Stimulated activated CD4-positive, alpha-beta T cell treated with anti-CD3 and anti-CD28 coated beads, Interleukin-15, amount 100 ng/mL, for 24 hours (primary cell): ENCODE measurements at regions not wholly inside any gene's neighbourhood (a gene's known extent, or its start where the extent isn't known, plus 50 kb on each side); places are given as distances from the start of the nearest gene placed in this dataset.

Experiments used
- DNase-seq: peaks from one replicate; pipeline ENCODE4 v3.0.0-alpha.2; 2020

- DNase-seq, result no peak
Observed at GRCh38 chr20:24165301-24166122, 176.9 kb upstream of the GGTLC1 start.

GRCh38 chr20:24164360-24164759 is 175.8 kb upstream of the GGTLC1 start:
- peak; percentile 44 for DNase-seq

GRCh38 chr20:24163506-24163905 is 174.9 kb upstream of the GGTLC1 start:
- DNase-seq, result no peak

DNA sequence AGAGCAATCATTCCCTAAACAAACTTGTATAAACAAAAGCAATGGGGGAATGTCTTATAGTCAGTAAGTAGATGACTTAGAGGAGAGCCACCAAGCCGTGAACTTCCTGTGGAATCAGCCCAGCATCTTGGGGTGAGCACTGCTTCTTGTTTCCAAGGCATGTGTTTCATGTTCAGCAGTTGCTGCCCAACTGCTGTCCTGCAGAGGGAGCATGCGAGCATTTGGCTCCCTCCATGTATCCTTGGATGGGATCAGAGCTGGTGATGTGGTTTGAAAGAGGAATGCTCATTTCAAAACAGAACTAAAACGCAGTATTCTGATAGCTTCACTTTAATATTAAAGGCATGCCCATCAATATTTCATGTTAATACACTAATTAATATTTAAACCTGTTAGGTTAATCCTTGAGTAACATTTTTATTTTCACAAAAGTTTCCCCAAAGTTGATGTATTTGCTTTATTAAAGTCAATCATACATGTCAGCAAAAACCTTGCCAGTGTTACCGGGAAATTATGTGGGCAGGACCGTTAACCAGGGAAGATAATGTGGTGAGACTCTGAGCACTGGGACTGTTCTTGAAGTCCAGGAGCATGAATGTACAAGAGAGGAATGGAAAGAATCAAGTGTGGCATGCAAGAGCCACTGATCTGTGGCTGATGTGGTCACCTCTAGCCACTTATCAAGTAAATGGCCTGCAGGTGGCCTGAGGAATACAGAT is 172.1 kb upstream of the GGTLC1 start:
- peak; percentile 31 for DNase-seq

DNA sequence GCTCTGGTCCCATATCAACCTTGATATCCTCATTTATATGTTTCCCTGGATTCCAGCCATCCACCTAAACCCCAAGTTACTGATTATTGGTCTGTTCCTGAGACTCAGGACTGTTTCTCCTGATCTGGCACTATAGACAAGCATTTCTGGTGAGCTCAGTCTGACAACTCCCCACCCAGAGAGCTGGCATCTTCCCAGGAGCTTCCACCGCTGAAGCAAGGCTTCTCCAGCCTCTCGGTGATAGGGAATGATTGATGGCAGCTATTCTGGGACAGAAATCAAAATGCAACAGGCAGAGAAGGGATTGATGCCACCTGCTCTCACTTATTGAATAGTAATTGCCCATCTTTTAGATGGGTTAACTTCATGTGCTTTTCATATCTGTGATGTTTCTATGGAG is 169.7 kb upstream of the GGTLC1 start:
- no peak for DNase-seq

- DNase-seq, result no peak
Observed at GRCh38 chr20:24157213-24157612, 168.6 kb upstream of the GGTLC1 start.

GRCh38 chr20:24153101-24154040 is 164.8 kb upstream of the GGTLC1 start:
- no peak for DNase-seq

DNA sequence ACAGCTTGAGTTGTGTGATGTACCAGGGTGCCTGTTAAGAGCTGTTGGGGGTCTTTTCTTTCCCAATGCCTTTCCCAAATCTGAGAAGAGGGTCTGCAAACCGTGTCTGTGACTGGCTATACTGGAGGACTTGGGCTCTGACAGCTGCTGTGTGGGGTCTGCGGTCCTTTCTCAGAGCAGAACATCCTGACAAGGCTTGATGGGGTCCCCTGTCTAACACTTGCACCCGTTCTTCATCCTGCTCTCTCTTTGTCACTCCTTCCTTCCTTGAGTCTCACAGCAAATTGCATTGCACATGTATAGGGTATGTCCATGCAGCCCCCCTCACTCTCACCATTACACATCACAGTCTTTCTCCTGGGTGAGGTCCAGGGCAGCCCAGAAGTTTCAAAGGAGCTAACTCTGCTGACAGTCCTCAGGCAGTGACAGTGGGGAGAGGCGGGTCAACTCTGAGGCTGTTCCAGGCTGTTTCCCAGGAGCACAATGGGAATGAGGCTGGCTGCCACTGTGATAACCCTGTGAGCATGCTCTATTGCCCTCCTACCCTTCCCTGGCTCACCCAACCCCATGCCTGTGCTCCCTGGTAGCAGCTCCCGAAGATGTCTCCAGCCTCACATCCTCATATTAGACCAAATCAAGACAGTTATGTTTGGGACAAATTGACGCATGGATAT is 163.2 kb upstream of the GGTLC1 start:
- DNase-seq, result no peak

DNA sequence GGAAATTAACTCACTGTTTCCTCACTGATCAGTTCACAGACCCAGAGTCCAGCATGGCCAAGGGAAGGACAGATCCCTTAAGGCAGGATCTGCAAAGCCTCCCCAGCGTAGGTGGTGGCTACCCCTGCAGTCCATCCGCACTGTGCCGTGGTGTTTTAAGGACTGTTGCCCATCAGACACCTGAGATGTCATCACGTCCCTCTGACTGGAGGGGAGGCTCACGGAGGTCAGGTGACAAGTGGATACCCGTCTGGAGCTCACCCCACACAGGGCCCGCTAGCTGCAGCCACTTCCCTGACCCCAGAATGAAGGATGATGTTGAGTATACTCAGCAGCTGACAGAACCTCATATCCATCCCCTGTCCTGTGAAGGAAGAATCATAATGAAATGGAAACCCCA is 161.8 kb upstream of the GGTLC1 start:
- no peak for DNase-seq

GRCh38 chr20:24149881-24150307 is 161.3 kb upstream of the GGTLC1 start:
- DNase-seq, result peak; percentile 7

- DNase-seq, result no peak
Observed at GRCh38 chr20:24149175-24149574, 160.6 kb upstream of the GGTLC1 start.

- no peak for DNase-seq
Observed at GRCh38 chr20:24148372-24148771, 159.8 kb upstream of the GGTLC1 start.

- DNase-seq, result no peak
Observed at GRCh38 chr20:24147961-24148360, 159.4 kb upstream of the GGTLC1 start.

- no peak for DNase-seq
Observed at GRCh38 chr20:24147479-24147878, 158.9 kb upstream of the GGTLC1 start.

DNA sequence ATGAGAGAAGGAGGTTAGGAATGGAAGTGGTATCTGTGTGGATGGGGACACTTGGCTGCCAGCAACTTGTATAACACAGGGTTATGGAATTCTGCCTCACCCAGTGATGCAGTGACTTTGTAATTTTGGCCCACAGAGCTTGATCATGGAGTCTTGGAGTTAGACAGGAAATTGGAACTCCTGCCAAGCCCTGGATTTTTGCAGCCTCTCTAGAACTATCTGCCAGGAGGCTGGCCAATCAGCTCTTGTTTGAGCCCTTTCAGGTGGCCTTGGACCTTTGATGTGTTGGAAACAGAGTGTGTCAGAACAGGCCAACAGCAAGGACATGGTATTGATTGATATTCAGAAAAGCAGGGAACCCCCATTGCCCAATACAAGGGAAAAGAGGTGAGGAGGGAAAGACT is 157.7 kb upstream of the GGTLC1 start:
- no peak for DNase-seq

- no peak for DNase-seq
Observed at GRCh38 chr20:24144371-24144770, 155.8 kb upstream of the GGTLC1 start.

DNA sequence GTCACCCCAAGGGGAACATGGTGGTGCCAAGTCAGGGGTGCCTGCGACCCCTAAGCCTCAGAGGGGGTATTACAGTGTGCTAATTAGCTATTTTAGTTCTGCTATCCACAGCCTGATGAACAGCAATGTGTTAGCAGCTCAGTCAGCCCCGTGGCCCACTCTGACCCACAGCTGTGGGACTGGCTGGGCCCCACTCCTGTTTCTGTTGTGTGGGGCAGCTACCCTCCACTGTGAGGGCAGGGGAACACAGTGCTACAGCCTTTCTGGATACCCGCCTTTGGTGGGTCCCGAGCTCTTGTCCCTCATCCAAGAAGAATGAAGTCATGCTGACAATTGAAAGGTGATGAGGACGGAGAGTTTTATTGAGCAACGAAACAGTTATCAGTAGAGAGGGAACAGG is 152.5 kb upstream of the GGTLC1 start:
- DNase-seq, result no peak

DNA sequence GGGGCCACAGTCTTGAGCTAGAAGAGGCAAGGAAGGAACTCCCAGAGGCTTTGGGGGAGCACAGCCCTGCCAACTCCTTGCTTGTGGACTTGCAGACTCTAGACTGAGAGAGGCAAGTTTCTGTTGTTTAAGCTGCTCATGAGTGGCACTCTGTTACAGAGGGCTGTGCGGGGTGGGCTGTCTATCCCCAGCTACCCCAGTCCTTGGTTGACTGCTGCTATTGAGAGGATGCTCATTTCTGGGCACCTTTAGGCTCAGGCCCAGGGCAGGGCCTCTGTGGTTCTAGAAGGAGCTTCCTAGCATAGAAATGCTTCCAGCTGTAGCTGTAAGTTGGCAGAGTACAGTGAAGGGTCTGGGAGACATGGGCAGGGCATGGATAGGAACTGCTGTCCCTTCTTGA is 151.3 kb upstream of the GGTLC1 start:
- no peak for DNase-seq

- DNase-seq, result no peak
Observed at GRCh38 chr20:24138951-24139350, 150.4 kb upstream of the GGTLC1 start.

GRCh38 chr20:24138196-24138857 is 149.7 kb upstream of the GGTLC1 start:
- DNase-seq, result no peak

GRCh38 chr20:24136659-24137246 is 148.2 kb upstream of the GGTLC1 start:
- no peak for DNase-seq

DNA sequence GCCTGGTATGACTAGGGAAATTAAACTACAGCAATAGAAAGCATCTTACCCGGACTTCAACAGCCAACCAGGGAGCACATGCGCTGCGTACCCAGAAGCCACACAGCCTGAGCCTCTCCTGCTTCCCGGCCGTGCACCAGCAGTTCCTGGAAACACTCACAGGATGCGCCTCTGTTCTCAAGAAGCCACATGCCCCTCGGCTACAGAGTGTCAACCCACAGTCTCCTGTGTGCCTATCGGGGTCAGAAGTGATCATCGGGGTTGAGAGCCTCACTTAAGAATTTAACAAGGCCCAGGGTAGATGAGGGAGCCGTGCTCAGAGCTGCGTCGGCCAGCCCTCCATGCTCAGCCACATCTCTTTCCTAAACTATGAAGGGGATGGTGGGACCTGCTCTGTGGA is 147.2 kb upstream of the GGTLC1 start:
- DNase-seq, result no peak
